ENCODE measurements at regions not wholly inside any gene's neighbourhood (a gene's known extent, or its start where the extent isn't known, plus 50 kb on each side); places are given as distances from the start of the nearest gene placed in this dataset.

DNA sequence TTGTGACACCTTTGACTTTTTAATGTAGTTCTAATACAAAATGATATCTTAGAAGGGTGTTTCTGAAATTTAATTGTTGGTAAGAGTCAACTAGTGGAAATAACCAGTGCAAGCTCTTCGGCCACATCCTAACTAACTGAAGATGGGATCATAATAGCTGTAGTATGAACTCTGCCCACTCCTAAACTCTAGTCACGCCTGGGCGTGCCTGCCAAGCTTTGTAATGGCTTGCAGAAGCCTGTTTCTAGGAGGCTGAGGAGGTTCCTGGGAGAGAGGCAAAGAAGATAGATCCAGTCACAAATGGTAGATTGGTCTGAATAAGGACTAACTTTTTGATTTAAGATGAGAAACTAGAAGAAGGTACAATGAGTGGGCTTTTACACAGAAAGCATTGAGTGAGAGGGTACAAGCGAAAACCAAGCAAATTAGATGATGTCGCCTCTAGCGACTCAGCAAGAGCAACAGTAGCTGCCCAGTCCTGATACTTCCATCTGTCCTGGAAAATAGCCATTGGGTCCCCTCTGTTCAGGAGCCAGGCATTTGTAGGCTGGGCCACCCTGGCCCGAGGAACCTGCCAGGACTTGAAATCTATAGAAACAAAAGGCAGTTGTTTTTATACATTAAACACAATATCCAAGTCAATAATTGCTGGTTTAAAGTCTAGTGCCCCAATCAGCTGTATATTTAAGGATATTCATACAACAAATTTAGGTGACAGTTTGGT is 148.8 kb downstream of the SLC38A4 start:
- no peaks in the 10 kb centered on the region for H3K27me3 ChIP-seq (replicated peaks; ENCODE audit: control insufficient read depth, insufficient read depth, low read length)
- DNase-seq (ENCODE audit: extremely low read depth, insufficient read length), result no peak
- TF ChIP-seq, protein P1, sequence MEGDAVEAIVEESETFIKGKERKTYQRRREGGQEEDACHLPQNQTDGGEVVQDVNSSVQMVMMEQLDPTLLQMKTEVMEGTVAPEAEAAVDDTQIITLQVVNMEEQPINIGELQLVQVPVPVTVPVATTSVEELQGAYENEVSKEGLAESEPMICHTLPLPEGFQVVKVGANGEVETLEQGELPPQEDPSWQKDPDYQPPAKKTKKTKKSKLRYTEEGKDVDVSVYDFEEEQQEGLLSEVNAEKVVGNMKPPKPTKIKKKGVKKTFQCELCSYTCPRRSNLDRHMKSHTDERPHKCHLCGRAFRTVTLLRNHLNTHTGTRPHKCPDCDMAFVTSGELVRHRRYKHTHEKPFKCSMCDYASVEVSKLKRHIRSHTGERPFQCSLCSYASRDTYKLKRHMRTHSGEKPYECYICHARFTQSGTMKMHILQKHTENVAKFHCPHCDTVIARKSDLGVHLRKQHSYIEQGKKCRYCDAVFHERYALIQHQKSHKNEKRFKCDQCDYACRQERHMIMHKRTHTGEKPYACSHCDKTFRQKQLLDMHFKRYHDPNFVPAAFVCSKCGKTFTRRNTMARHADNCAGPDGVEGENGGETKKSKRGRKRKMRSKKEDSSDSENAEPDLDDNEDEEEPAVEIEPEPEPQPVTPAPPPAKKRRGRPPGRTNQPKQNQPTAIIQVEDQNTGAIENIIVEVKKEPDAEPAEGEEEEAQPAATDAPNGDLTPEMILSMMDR (IDR thresholded peaks at IDR 0.05; ENCODE audit: insufficient read depth, low read length, poor library complexity, severe bottlenecking), result no peak
- H3K4me3 ChIP-seq (replicated peaks; ENCODE audit: low read depth, low read length), result no peak overlapping the region
- H3K36me3 ChIP-seq (ENCODE audit: control insufficient read depth, insufficient read depth, low read length), result no peaks in the 10 kb centered on the region

- Histone ChIP-seq H3K4me3 (replicated peaks; ENCODE audit: low read depth, low read length) (no peak overlapping the region), H3K27me3 (replicated peaks; ENCODE audit: control insufficient read depth, insufficient read depth, low read length) (no peaks in the 10 kb centered on the region), H3K36me3 (ENCODE audit: control insufficient read depth, insufficient read depth, low read length) (no peaks in the 10 kb centered on the region)
- TF ChIP-seq, protein P1 (IDR thresholded peaks at IDR 0.05; ENCODE audit: insufficient read depth, low read length, poor library complexity, severe bottlenecking), result no peak
- DNase-seq (ENCODE audit: extremely low read depth, insufficient read length), result no peak
These were observed 149.4 kb downstream of the SLC38A4 start for GRCh38 chr12:46676396-46676795.

DNA sequence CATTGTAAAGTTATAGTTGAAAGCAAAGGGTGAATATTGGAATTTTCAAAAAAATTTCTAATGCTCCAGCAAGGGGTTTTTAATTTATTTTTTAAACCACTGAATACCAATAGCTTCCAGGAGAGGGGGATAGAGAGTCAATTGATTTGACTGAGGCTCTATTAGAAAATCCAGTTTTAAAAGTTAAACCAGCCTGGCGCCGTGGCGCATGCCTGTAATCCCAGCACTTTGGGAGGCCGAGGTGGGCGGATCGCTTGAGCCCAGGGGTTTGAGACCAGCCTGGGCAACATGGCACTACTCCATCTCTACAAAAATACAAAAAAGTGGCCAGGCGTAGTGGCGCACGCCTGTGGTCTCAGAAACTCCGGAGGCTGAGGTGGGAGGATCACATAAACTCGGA is 150.1 kb downstream of the SLC38A4 start:
- H3K36me3 ChIP-seq (ENCODE audit: control insufficient read depth, insufficient read depth, low read length), result no peaks in the 10 kb centered on the region
- DNase-seq (ENCODE audit: extremely low read depth, insufficient read length), result peak; percentile 3
- TF ChIP-seq, protein P1 (IDR thresholded peaks at IDR 0.05; ENCODE audit: insufficient read depth, low read length, poor library complexity, severe bottlenecking), result peak; percentile 55
- H3K4me3 ChIP-seq (replicated peaks; ENCODE audit: low read depth, low read length), result no peak overlapping the region
- H3K27me3 ChIP-seq (replicated peaks; ENCODE audit: control insufficient read depth, insufficient read depth, low read length), result no peaks in the 10 kb centered on the region

DNA sequence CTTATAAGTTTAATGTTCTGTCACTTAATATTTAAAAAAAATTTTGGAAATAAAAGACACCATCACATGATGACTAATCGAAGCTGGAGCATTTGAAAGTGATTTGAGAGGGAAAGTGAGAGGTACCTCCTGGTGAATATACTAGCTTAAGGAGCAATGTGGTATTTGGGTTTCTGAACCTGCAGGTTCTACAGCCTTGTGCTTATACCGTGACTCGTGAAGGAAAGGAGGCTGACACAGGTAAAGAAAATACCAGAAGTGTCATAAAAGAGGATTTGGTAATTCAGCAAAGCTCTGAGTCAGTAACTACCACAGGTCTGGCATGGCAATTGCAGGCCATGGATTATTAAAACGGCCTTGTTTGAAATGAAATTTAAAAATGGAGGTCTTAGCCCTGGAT is 151.0 kb downstream of the SLC38A4 start:
- H3K27me3 ChIP-seq (replicated peaks; ENCODE audit: control insufficient read depth, insufficient read depth, low read length), result no peaks in the 10 kb centered on the region
- no peak overlapping the region for H3K4me3 ChIP-seq (replicated peaks; ENCODE audit: low read depth, low read length)
- DNase-seq (ENCODE audit: extremely low read depth, insufficient read length), result no peak
- no peaks in the 10 kb centered on the region for H3K36me3 ChIP-seq (ENCODE audit: control insufficient read depth, insufficient read depth, low read length)
- TF ChIP-seq, protein P1 (IDR thresholded peaks at IDR 0.05; ENCODE audit: insufficient read depth, low read length, poor library complexity, severe bottlenecking), result no peak

GRCh38 chr12:46674129-46674528 is 151.7 kb downstream of the SLC38A4 start:
- Histone ChIP-seq H3K4me3 (replicated peaks; ENCODE audit: low read depth, low read length) (no peak overlapping the region), H3K36me3 (ENCODE audit: control insufficient read depth, insufficient read depth, low read length) (no peaks in the 10 kb centered on the region), H3K27me3 (replicated peaks; ENCODE audit: control insufficient read depth, insufficient read depth, low read length) (no peaks in the 10 kb centered on the region)
- TF ChIP-seq, protein P1 (IDR thresholded peaks at IDR 0.05; ENCODE audit: insufficient read depth, low read length, poor library complexity, severe bottlenecking), result no peak
- no peak for DNase-seq (ENCODE audit: extremely low read depth, insufficient read length)

GRCh38 chr12:46671102-46671501 is 154.7 kb downstream of the SLC38A4 start:
- Histone ChIP-seq H3K36me3 (ENCODE audit: control insufficient read depth, insufficient read depth, low read length) (no peaks in the 10 kb centered on the region), H3K27me3 (replicated peaks; ENCODE audit: control insufficient read depth, insufficient read depth, low read length) (no peaks in the 10 kb centered on the region), H3K4me3 (replicated peaks; ENCODE audit: low read depth, low read length) (no peak overlapping the region)
- no peak for DNase-seq (ENCODE audit: extremely low read depth, insufficient read length)
- TF ChIP-seq, protein P1 (IDR thresholded peaks at IDR 0.05; ENCODE audit: insufficient read depth, low read length, poor library complexity, severe bottlenecking), result no peak
